HG03066 (cell line): ENCODE measurements at regions not wholly inside any gene's neighbourhood (a gene's known extent, or its start where the extent isn't known, plus 50 kb on each side); places are given as distances from the start of the nearest gene placed in this dataset.
"Not testable (repeated sequence)": the region's sequence is repeated elsewhere in the genome, so short reads cannot be mapped to it uniquely, and the experiment has no call there.

Experiments used
- ATAC-seq: cut with Tn5 transposase; IDR thresholded peaks from one replicate; pipeline ENCODE4 v1.9.1; 2021; ENCODE audit warnings: low read depth; ENCODE audit not compliant: unreplicated experiment

GRCh38 chr4:84232309-84233095 lies 266.6 kb downstream of the NKX6-1 start:
- ATAC-seq: no peak

GRCh38 chr4:84231539-84232055 lies 267.5 kb downstream of the NKX6-1 start:
- no peak for ATAC-seq

- no peak for ATAC-seq
These were observed 274.6 kb downstream of the NKX6-1 start for GRCh38 chr4:84224522-84224921.

- ATAC-seq: no peak
These were observed 277.4 kb downstream of the NKX6-1 start for GRCh38 chr4:84221704-84222103.

GRCh38 chr4:84220990-84221389 lies 278.1 kb downstream of the NKX6-1 start:
- no peak for ATAC-seq

GRCh38 chr4:84219656-84220055 lies 279.4 kb downstream of the NKX6-1 start:
- ATAC-seq: no peak

GRCh38 chr4:84218031-84218430 lies 281.1 kb downstream of the NKX6-1 start:
- no peak for ATAC-seq

GRCh38 chr4:84215217-84215616 lies 283.9 kb downstream of the NKX6-1 start:
- ATAC-seq: no peak

GRCh38 chr4:84206226-84206625 lies 292.9 kb downstream of the NKX6-1 start:
- not testable (repeated sequence) for ATAC-seq

GRCh38 chr4:84189144-84189543 lies 309.9 kb downstream of the NKX6-1 start:
- ATAC-seq: no peak

GRCh38 chr4:84179409-84179808 lies 319.7 kb downstream of the NKX6-1 start:
- ATAC-seq: no peak

GRCh38 chr4:84177831-84178542 lies 321.1 kb downstream of the NKX6-1 start:
- ATAC-seq: no peak

GRCh38 chr4:84176016-84176415 lies 323.1 kb downstream of the NKX6-1 start:
- no peak for ATAC-seq

GRCh38 chr4:84171871-84172270 lies 327.2 kb downstream of the NKX6-1 start:
- no peak for ATAC-seq

- ATAC-seq: no peak
These were observed 331.5 kb downstream of the NKX6-1 start for GRCh38 chr4:84167564-84167963.

- ATAC-seq: no peak
These were observed 332.0 kb downstream of the NKX6-1 start for GRCh38 chr4:84167093-84167492.

GRCh38 chr4:84166486-84166885 lies 332.6 kb downstream of the NKX6-1 start:
- ATAC-seq: no peak

- no peak for ATAC-seq
These were observed 334.9 kb downstream of the NKX6-1 start for GRCh38 chr4:84164201-84164600.

- no peak for ATAC-seq
These were observed 339.3 kb downstream of the NKX6-1 start for GRCh38 chr4:84159762-84160161.

- ATAC-seq: no peak
These were observed 340.4 kb downstream of the NKX6-1 start for GRCh38 chr4:84158670-84159069.

- no peak for ATAC-seq
These were observed 347.5 kb downstream of the NKX6-1 start for GRCh38 chr4:84151574-84151973.

GRCh38 chr4:84150177-84150576 lies 348.9 kb downstream of the NKX6-1 start:
- ATAC-seq: no peak
